ENCODE measurements at regions not wholly inside any gene's neighbourhood (a gene's known extent, or its start where the extent isn't known, plus 50 kb on each side); places are given as distances from the start of the nearest gene placed in this dataset.
A peak's percentile ranks its signal among the peaks of the same experiment; 100 is the strongest.

DNA sequence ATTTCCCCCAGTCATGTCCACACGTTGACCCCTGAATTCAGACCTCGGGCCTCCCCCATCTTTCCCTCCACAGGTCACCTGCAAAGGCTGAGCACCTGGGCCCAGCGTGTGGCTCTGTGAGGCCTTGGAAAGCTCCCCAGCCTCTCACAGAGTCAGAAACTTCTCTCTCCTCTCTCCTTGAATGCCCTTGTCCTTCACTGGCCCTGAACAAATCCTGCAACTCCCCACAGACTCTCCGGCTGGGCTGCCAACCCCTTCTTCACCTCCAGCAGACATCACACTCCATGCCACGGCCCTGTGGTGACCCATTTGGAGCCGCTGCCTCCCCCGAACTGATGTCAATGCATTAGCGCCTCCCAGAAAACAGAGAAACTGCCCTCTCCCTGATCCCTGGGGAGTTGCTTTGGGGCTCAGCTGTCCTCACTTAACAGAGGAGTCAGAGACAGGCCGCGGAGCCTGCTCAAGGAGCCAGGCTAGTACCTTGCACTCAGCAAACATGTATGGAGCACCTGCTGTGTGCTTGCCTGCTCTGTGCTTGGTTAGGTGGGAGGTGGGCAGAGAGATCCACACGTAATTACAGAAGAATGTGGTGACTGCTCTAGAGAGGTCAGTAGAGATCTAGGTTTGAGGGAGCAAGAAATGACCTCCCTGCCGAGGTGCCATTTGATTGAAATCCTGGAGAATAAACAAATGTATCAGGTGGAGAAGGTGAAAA, 99.2 kb upstream of the PWP1 start:
- H3K9ac ChIP-seq (ENCODE audit: extremely low read depth, insufficient read length, low read length) = no peak overlapping the region
- H2BK20ac ChIP-seq (ENCODE audit: low read depth, low read length, poor library complexity, severe bottlenecking) = no peak overlapping the region
- no peak overlapping the region for H3K4me2 ChIP-seq (ENCODE audit: insufficient read depth, insufficient read length, low read length)
- H2AFZ ChIP-seq (ENCODE audit: low read length) = no peak overlapping the region
- no peak overlapping the region for H4K8ac ChIP-seq (replicated peaks; ENCODE audit: insufficient read length, low read depth, low read length)
- no peaks in the 10 kb centered on the region for H3K23me2 ChIP-seq (ENCODE audit: insufficient read length, low read depth, low read length, poor library complexity, severe bottlenecking)
- TF ChIP-seq, protein P1, sequence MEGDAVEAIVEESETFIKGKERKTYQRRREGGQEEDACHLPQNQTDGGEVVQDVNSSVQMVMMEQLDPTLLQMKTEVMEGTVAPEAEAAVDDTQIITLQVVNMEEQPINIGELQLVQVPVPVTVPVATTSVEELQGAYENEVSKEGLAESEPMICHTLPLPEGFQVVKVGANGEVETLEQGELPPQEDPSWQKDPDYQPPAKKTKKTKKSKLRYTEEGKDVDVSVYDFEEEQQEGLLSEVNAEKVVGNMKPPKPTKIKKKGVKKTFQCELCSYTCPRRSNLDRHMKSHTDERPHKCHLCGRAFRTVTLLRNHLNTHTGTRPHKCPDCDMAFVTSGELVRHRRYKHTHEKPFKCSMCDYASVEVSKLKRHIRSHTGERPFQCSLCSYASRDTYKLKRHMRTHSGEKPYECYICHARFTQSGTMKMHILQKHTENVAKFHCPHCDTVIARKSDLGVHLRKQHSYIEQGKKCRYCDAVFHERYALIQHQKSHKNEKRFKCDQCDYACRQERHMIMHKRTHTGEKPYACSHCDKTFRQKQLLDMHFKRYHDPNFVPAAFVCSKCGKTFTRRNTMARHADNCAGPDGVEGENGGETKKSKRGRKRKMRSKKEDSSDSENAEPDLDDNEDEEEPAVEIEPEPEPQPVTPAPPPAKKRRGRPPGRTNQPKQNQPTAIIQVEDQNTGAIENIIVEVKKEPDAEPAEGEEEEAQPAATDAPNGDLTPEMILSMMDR (conservative IDR thresholded peaks at IDR 0.05) = no peak
- H3K27me3 ChIP-seq (ENCODE audit: insufficient read depth, low read length) = 0 out of 2 replicates have a peak, but pooled peaks cover 2% of the 10 kb centered on the region
- DNase-seq = no peak
- peaks cover 9 to 10% of the 10 kb centered on the region in 2 experiments; a peak in 4 of 5 replicates for H3K9me3 Mint-ChIP-seq
- H2BK5ac ChIP-seq (ENCODE audit: insufficient read length, low read length) = no peak overlapping the region
- H3K79me2 ChIP-seq (ENCODE audit: insufficient read depth, low read length) = no peaks in the 10 kb centered on the region
- H3T11ph ChIP-seq (ENCODE audit: low read length) = no peak overlapping the region
- H4K91ac ChIP-seq (ENCODE audit: insufficient read length, low read depth, low read length) = no peak overlapping the region
- H3K9me3 ChIP-seq (ENCODE audit: control insufficient read depth, low read depth, low read length) = no peaks in the 10 kb centered on the region
- no peak overlapping the region for H2BK12ac ChIP-seq (ENCODE audit: insufficient read length, low read depth, low read length)
- H3K14ac ChIP-seq (ENCODE audit: insufficient read depth, low read length) = no peak overlapping the region
- H3K4me3 Mint-ChIP-seq = no peak overlapping the region
- peak overlapping the region in 2 of 3 experiments; percentile 41 to 53; a peak in 5 of 7 replicates for H3K27ac Mint-ChIP-seq
- no peak overlapping the region for H4K5ac ChIP-seq (ENCODE audit: insufficient read length, low read depth, low read length)
- H3K4me1 Mint-ChIP-seq = peaks cover 31 to 41% of the 10 kb centered on the region in 2 experiments
- no peak overlapping the region for H2AK5ac ChIP-seq (ENCODE audit: insufficient read length, low read length)
- H3K79me1 ChIP-seq (ENCODE audit: insufficient read depth, low read depth, low read length, poor library complexity, severe bottlenecking) = no peaks in the 10 kb centered on the region
- WGBS (ENCODE audit: extremely low coverage, insufficient read length, low lambda C conversion rate) = no CpG with 5 or more reads among the region's 12 CpGs
- H3K4me1 ChIP-seq (ENCODE audit: insufficient read depth, low read length) = peaks cover 12% of the 10 kb centered on the region; the same call in 1 of the 2 replicates
- no peak overlapping the region for H3K56ac ChIP-seq (ENCODE audit: insufficient read length, low read depth, low read length)
- no peak overlapping the region for H3K18ac ChIP-seq (ENCODE audit: insufficient read length, low read depth, low read length)
- no peak overlapping the region for H2BK15ac ChIP-seq (ENCODE audit: low read depth, low read length)
- no peaks in the 10 kb centered on the region for H4K20me1 ChIP-seq (ENCODE audit: control insufficient read depth, insufficient read depth, insufficient read length)
- H3K27me3 Mint-ChIP-seq (ENCODE audit: low read depth) = peaks cover 21% of the 10 kb centered on the region
- no peak overlapping the region for H3K27ac ChIP-seq (ENCODE audit: insufficient read length, low read depth, low read length)
- H2BK120ac ChIP-seq (ENCODE audit: low read depth, low read length, poor library complexity, severe bottlenecking) = no peak overlapping the region
- no peak overlapping the region for H3K4ac ChIP-seq (ENCODE audit: low read depth, low read length)
- no peak overlapping the region for H3K23ac ChIP-seq (ENCODE audit: insufficient read length, low read depth, low read length)
- H3K36me3 Mint-ChIP-seq (ENCODE audit: insufficient read depth in 1 of 3, low read depth in 3 of 3) = peaks cover 0 to 8% (median 6%) of the 10 kb centered on the region in 3 experiments; a peak in 5 of 7 replicates

All from H9 (cell line).